ENCODE measurements at regions not wholly inside any gene's neighbourhood (a gene's known extent, or its start where the extent isn't known, plus 50 kb on each side); places are given as distances from the start of the nearest gene placed in this dataset.

DNA sequence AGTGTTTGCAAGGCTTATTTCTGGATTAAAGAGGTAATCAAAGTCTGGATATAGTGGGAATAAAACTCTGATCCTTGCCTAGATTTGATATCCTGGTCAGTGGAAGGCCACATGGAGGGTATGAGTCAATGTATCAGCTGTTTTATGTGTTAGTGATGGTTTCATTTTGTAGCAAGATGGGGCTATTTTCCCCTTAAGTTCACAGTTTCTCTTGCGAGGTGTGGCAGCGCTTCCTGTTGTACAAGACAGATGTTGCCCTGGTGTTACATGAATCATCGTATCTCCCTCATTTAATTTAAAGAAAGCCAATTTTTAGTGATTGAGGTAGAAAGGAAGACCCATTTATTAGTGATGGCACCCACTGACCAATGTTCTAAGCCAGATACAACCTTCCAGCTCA, 220.2 kb downstream of the DUSP10 start:
- no CpG with 5 or more reads among the region's 3 CpGs for WGBS (ENCODE audit: insufficient coverage)
- Mint-ChIP-seq H3K27me3 (ENCODE audit: low read depth in 3 of 3) (peaks cover 0 to 1% (median 0%) of the 10 kb centered on the region in 3 donors), H3K4me1 (peaks cover 6% of the 10 kb centered on the region), H3K36me3 (no peaks in the 10 kb centered on the region), H3K27ac (no peak overlapping the region), H3K4me3 (no peak overlapping the region), H3K9me3 (peaks cover 0 to 3% (median 0%) of the 10 kb centered on the region in 7 donors)
- Histone ChIP-seq H3K9me3 (replicated peaks in 1 of 2; ENCODE audit: control insufficient read depth in 1 of 2, insufficient read depth in 1 of 2, low read length in 2 of 2) (no peaks in the 10 kb centered on the region), H2AFZ (ENCODE audit: insufficient read depth, low read depth, low read length, poor library complexity, severe bottlenecking) (no peak overlapping the region), H3K4me1 (ENCODE audit: control insufficient read depth in 1 of 2, insufficient read depth in 2 of 2, low read length in 2 of 2) (peaks cover 4% of the 10 kb centered on the region in 2 donors), H3K27me3 (ENCODE audit: control insufficient read depth in 2 of 2, insufficient read depth in 2 of 2, low read length in 2 of 2) (no peaks in the 10 kb centered on the region), H3K4me3 (replicated peaks in 1 of 3; ENCODE audit: low read depth in 2 of 3, low read length in 3 of 3) (no peak overlapping the region), H3K9ac (ENCODE audit: insufficient read depth, low read length, poor library complexity, severe bottlenecking) (no peak overlapping the region), H4K20me1 (ENCODE audit: insufficient read depth, low read length) (no peaks in the 10 kb centered on the region), H3K27ac (ENCODE audit: low read depth in 1 of 2, low read length in 2 of 2) (no peak overlapping the region), H3K4me2 (replicated peaks; ENCODE audit: extremely low read depth, low read length, poor library complexity, severe bottlenecking) (no peak overlapping the region), H3K79me2 (ENCODE audit: insufficient read depth, low read length) (no peaks in the 10 kb centered on the region), H3K36me3 (replicated peaks in 1 of 2; ENCODE audit: control insufficient read depth in 1 of 2, insufficient read depth in 2 of 2, low read length in 2 of 2) (no peaks in the 10 kb centered on the region)
- TF ChIP-seq CTCF (IDR thresholded peaks at IDR 0.05) = no peak
- intact Hi-C loops (cut with micrococcal nuclease) = no loop called here
- DNase-seq = no peak

DNA sequence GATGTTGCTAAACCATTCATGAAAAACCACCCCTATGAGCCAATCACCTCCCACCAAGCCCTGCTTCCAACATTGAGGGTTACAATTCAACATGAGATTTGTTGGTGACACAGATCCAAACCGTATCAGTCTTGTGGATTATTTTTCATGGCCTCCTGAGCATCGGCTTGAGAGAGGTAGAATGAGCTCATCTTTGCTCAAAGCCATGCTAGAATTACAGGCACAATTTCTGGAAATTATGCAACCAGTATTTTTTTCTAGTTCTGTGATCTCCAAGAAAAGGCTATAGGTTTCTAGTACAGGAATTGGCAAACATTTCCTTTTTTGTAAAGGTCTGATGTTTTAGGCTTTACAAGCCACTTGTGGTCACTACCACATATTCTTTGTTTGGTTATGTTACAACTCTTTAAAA, 219.4 kb downstream of the DUSP10 start:
- no peak overlapping the region for H3K4me3 Mint-ChIP-seq
- no peaks in the 10 kb centered on the region for H3K36me3 ChIP-seq (replicated peaks in 1 of 2; ENCODE audit: control insufficient read depth in 1 of 2, insufficient read depth in 2 of 2, low read length in 2 of 2)
- H3K4me1 ChIP-seq (ENCODE audit: control insufficient read depth in 1 of 2, insufficient read depth in 2 of 2, low read length in 2 of 2) = peaks cover 4% of the 10 kb centered on the region in 2 donors
- intact Hi-C loops (cut with micrococcal nuclease) = no loop called here
- peaks cover 0 to 1% (median 0%) of the 10 kb centered on the region in 3 donors for H3K27me3 Mint-ChIP-seq (ENCODE audit: low read depth in 3 of 3)
- H3K4me1 Mint-ChIP-seq = peaks cover 6% of the 10 kb centered on the region
- no peaks in the 10 kb centered on the region for H3K9me3 ChIP-seq (replicated peaks in 1 of 2; ENCODE audit: control insufficient read depth in 1 of 2, insufficient read depth in 1 of 2, low read length in 2 of 2)
- H3K27me3 ChIP-seq (ENCODE audit: control insufficient read depth in 2 of 2, insufficient read depth in 2 of 2, low read length in 2 of 2) = no peaks in the 10 kb centered on the region
- no peaks in the 10 kb centered on the region for H3K36me3 Mint-ChIP-seq
- TF ChIP-seq CTCF (IDR thresholded peaks at IDR 0.05) = no peak
- H3K4me2 ChIP-seq (replicated peaks; ENCODE audit: extremely low read depth, low read length, poor library complexity, severe bottlenecking) = no peak overlapping the region
- H3K4me3 ChIP-seq (replicated peaks in 1 of 3; ENCODE audit: low read depth in 2 of 3, low read length in 3 of 3) = no peak overlapping the region
- H3K9ac ChIP-seq (ENCODE audit: insufficient read depth, low read length, poor library complexity, severe bottlenecking) = no peak overlapping the region
- no peak overlapping the region for H2AFZ ChIP-seq (ENCODE audit: insufficient read depth, low read depth, low read length, poor library complexity, severe bottlenecking)
- DNase-seq = no peak
- no peak overlapping the region for H3K27ac ChIP-seq (ENCODE audit: low read depth in 1 of 2, low read length in 2 of 2)
- H3K9me3 Mint-ChIP-seq = peaks cover 0 to 3% (median 0%) of the 10 kb centered on the region in 7 donors
- no peaks in the 10 kb centered on the region for H3K79me2 ChIP-seq (ENCODE audit: insufficient read depth, low read length)
- no peak overlapping the region for H3K27ac Mint-ChIP-seq
- WGBS (ENCODE audit: insufficient coverage) = 75% methylated on average over 2 of the region's 2 CpGs
- no peaks in the 10 kb centered on the region for H4K20me1 ChIP-seq (ENCODE audit: insufficient read depth, low read length)

Data from CD14-positive monocyte (primary cell).